MM.1S (cell line): ENCODE measurements at regions not wholly inside any gene's neighbourhood (a gene's known extent, or its start where the extent isn't known, plus 50 kb on each side); places are given as distances from the start of the nearest gene placed in this dataset.

Experiments
- CTCF ChIP-seq: fragments of 300-600 bp; sonication (generic); IDR thresholded peaks from 2 replicates; pipeline ENCODE4 v1.5.1; 2016; ENCODE audit warnings: antibody characterized with exemption, low read length, mixed read lengths
- EZH2 ChIP-seq: fragments of 300-600 bp; sonication (generic); optimal IDR thresholded peaks from 2 replicates; pipeline ENCODE3; 2017; ENCODE audit warnings: low read depth, mild to moderate bottlenecking, antibody characterized with exemption, low read length, mixed read lengths

GRCh38 chr11:127108838-127109237, 108.3 kb upstream of the KIRREL3 start:
- TF ChIP-seq CTCF (no peak), EZH2 (no peak)
